NB4 (cell line): ENCODE measurements at regions not wholly inside any gene's neighbourhood (a gene's known extent, or its start where the extent isn't known, plus 50 kb on each side); places are given as distances from the start of the nearest gene placed in this dataset.

Source experiments
- DNase-seq: peaks from one replicate; pipeline ENCODE4 v3.0.0; 2010; ENCODE audit warnings: low read depth
- H3K4me3 ChIP-seq: one replicate; pipeline ENCODE4 v1.5.1; 2011; ENCODE audit warnings: mild to moderate bottlenecking, low read depth, low read length, moderate library complexity
- MYC ChIP-seq: IDR thresholded peaks from 2 replicates; pipeline ENCODE4 v1.6.1; 2011; ENCODE audit warnings: low read depth, low read length
- POLR2A ChIP-seq: IDR thresholded peaks from 2 replicates; pipeline ENCODE4 v1.6.1; 2011; ENCODE audit warnings: mild to moderate bottlenecking; ENCODE audit not compliant: insufficient read length; ENCODE audit errors: extremely low read depth
- TF ChIP-seq, protein P1 (sequence below): IDR thresholded peaks from 2 replicates; pipeline ENCODE4 v1.6.1; 2011; ENCODE audit warnings: low read depth, low read length
- TF ChIP-seq, protein P2 (sequence below): IDR thresholded peaks from one replicate; pipeline ENCODE4 v1.5.1; 2012; ENCODE audit warnings: low read depth, low read length

DNA sequence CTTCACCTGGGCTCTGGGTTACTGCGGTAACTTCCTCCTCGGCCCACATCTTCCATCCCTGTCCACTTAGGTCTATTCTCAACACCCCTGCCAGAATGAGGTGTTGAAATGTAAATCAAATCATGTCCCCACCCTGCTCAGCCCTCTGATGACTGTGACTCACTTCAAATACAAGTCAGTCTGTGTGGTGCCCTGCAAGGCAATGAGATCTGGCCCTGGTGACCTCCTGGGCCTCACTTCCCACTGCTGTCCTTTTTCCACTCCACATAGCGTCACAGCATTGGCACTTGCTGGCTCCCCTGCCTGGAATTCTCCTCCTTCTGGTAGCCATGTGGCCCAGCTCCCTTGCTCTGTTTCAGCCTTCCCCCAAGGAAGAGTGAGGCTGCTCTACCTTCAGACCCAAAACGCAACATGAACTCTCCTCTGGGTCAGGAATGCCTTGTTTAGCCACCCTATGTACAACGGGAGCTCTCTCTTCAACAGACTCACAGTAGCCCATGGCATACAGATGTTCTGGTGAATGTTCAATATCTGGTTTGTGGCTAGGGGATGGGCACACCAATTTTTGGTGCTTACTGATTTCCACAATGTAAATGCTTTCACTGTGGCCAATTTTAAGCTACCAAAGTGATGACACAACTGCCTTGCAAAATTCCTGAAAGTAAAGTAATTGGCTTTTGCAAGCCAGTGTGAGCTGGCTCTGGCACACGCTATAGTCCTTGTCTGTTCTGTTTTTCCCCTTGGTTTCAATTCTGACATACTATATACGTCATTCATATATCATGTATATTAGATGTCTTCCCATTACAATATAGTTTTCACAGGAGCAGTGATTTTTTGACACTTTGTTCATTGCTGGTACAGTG is 550.3 kb upstream of the HS6ST1 start:
- TF ChIP-seq MYC (no peak), POLR2A (no peak)
- TF ChIP-seq, protein P1, sequence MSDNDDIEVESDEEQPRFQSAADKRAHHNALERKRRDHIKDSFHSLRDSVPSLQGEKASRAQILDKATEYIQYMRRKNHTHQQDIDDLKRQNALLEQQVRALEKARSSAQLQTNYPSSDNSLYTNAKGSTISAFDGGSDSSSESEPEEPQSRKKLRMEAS: no peak
- TF ChIP-seq, protein P2, sequence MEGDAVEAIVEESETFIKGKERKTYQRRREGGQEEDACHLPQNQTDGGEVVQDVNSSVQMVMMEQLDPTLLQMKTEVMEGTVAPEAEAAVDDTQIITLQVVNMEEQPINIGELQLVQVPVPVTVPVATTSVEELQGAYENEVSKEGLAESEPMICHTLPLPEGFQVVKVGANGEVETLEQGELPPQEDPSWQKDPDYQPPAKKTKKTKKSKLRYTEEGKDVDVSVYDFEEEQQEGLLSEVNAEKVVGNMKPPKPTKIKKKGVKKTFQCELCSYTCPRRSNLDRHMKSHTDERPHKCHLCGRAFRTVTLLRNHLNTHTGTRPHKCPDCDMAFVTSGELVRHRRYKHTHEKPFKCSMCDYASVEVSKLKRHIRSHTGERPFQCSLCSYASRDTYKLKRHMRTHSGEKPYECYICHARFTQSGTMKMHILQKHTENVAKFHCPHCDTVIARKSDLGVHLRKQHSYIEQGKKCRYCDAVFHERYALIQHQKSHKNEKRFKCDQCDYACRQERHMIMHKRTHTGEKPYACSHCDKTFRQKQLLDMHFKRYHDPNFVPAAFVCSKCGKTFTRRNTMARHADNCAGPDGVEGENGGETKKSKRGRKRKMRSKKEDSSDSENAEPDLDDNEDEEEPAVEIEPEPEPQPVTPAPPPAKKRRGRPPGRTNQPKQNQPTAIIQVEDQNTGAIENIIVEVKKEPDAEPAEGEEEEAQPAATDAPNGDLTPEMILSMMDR: no peak
- no peak for DNase-seq
- H3K4me3 ChIP-seq: no peak overlapping the region

DNA sequence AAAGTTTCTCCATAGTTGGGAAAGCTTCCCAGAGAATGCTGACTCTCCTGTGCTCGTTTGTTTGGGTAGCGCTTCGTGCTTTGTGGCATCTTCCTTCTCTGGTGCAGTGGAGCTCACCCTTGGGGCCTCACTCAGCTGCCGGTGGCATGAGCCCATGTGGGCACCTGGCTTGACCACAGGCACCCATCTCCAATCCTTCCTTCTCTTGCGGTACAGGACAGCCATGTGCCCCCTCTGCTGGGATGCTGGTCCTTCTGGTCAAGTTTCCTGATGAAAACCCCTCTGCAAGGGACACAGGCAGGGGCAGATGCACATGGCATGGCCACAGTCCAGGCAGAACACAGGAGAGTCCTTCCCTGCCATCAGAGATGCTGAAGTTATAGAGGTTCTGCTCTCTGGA is 555.9 kb upstream of the HS6ST1 start:
- TF ChIP-seq POLR2A (no peak), MYC (no peak)
- TF ChIP-seq, protein P2: no peak
- TF ChIP-seq, protein P1: no peak
- DNase-seq: no peak
- H3K4me3 ChIP-seq: no peak overlapping the region

DNA sequence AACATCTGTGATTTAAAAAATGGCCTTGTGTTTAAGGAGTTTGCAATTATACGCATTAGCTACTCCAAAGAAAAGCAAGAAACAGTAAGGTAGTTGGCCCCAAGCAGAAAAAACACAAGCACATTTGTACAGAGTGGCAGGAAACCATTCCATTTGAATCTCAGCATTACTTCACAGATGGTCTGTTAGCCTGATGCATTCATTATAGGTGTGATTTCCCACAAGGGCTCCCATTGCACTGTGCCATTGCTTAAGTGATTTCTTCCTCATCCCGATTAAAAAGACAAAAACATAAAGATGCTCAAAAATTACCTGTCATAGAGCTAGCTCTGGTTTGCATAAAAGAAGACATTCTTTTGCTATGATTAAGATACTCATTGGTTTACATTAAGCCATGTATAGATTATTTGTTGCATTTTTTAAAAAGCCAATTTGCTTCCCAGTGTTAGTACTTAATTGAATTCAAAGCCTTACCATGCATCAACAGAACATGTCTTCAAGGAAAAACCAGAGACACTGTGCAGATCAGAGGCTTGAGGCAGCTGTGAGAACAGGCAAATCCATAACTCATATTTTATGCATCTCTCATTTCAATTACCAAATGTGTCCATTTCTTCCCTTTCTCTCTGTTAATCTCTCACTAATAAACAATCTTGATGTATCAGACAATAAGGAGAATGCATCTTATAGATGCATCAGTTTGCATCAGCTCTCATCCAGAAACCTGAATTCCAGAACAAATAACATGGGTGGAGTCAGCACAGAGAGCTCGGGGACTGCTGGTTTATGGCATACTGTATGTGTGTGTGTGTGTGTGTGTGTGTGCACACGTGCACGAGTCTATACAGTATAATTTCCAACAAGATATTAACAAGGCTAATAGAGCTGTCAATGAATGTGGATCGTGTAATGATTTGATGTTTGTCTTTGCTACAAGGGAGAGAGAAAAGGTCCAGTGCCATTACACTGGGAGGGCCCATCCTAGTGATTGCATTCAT is 558.6 kb upstream of the HS6ST1 start:
- no peak overlapping the region for H3K4me3 ChIP-seq
- TF ChIP-seq, protein P1: no peak
- TF ChIP-seq, protein P2: no peak
- TF ChIP-seq POLR2A (no peak), MYC (no peak)
- no peak for DNase-seq

DNA sequence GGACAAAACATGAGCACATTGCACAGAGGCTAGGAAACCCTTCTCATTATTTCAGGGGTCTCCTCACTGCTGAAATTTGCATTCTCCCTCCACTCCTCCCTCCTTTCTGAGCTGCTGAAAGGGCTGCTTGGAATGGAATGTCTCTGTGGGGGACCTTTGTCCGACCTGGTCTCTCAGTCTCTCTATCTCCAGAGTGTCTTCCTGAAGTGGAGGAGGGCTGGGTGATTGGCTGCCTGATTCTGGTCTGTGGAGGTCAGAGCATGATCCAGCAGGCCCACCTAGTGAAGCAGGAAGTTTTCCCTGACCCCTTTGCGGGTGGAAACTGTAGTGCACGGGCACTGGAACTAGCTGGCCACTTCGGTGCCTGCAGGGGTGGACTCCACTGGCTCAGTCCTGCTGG is 560.5 kb upstream of the HS6ST1 start:
- TF ChIP-seq POLR2A: no peak
- TF ChIP-seq, protein P2: no peak
- DNase-seq: no peak
- no peak overlapping the region for H3K4me3 ChIP-seq

DNA sequence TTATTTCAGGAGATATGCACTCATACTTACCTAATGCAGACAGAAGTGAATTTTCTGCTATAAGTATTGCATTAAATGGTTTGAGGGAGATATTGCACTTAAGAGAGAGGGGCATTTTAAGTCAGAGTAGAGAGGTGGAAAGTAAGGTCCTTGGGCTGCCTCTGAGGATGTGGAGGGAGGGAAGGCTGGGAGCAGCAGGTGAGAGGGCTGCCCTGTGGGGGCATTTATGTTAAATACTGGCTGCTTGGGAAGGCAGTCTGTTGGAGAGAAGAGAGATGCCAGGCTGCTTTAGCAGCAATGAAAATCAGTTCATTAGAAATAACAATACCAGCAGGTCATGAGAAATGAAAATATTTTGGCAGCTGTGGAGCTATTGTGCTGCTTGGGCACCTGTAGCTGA is 576.2 kb upstream of the HS6ST1 start:
- TF ChIP-seq MYC (no peak), POLR2A (no peak)
- TF ChIP-seq, protein P1: no peak
- TF ChIP-seq, protein P2: no peak
- no peak for DNase-seq
- no peak overlapping the region for H3K4me3 ChIP-seq
